Common myeloid progenitor, CD34-positive (primary cell): ENCODE measurements at regions not wholly inside any gene's neighbourhood (a gene's known extent, or its start where the extent isn't known, plus 50 kb on each side); places are given as distances from the start of the nearest gene placed in this dataset.

ENCODE experiments used
- CTCF ChIA-PET: fragments of 350-600 bp; sonication (Branson Sonifier 250); formaldehyde crosslinking; loops from one replicate; lab custom pipeline; 2021; ENCODE audit warnings: antibody characterized with exemption; lab: Charles Lee
- POLR2A ChIA-PET: fragments of 350-600 bp; sonication (Branson Sonifier 250); formaldehyde crosslinking; loops from one replicate; lab custom pipeline; 2021; ENCODE audit warnings: antibody characterized with exemption; lab: Charles Lee
- DNase-seq, 3 donors: peaks; one replicate each; pipeline versions ENCODE4 v3.0.0 to v3.0.0-alpha.2; 2013
- H3K27ac ChIP-seq, 2 experiments: 1 replicate in 1 of 2; 2 replicates in 1 of 2; pipeline ENCODE4 v1.7.0; 2013; ENCODE audit warnings: inconsistent platforms in 2 of 2, low read length in 2 of 2, mild to moderate bottlenecking in 2 of 2, low read depth in 1 of 2, moderate library complexity in 1 of 2; ENCODE audit not compliant: severe bottlenecking in 2 of 2, insufficient read depth in 1 of 2, poor library complexity in 1 of 2
- H3K27me3 ChIP-seq, 5 experiments: replicated peaks in 2 of 5; 1 replicate in 3 of 5; 2 replicates in 2 of 5; pipeline versions ENCODE4 v1.6.1 to v1.7.0; 2013; ENCODE audit warnings: low read length in 4 of 5, mild to moderate bottlenecking in 2 of 5, moderate library complexity in 2 of 5, inconsistent platforms in 1 of 5; ENCODE audit not compliant: insufficient read depth in 5 of 5, control insufficient read depth in 4 of 5
- H3K36me3 ChIP-seq, 4 experiments: 1 replicate in 2 of 4; 2 replicates in 2 of 4; pipeline versions ENCODE4 v1.6.1 to v1.7.0; 2013; ENCODE audit warnings: low read length in 3 of 4, control low read depth in 1 of 4, mild to moderate bottlenecking in 1 of 4; ENCODE audit not compliant: control insufficient read depth in 4 of 4, insufficient read depth in 4 of 4
- H3K4me1 ChIP-seq, 4 experiments: 1 replicate in 3 of 4; 2 replicates in 1 of 4; pipeline versions ENCODE4 v1.6.1 to v1.7.1; 2013; ENCODE audit warnings: low read length in 3 of 4, mild to moderate bottlenecking in 3 of 4, control low read depth in 1 of 4, inconsistent platforms in 1 of 4, moderate library complexity in 1 of 4; ENCODE audit not compliant: control insufficient read depth in 4 of 4, insufficient read depth in 4 of 4; ENCODE audit errors: control extremely low read depth in 1 of 4
- H3K4me3 ChIP-seq, 7 experiments: 1 replicate in 4 of 7; 2 replicates in 3 of 7; pipeline versions ENCODE4 v1.5.1 to v1.7.0; 2013; ENCODE audit warnings: mild to moderate bottlenecking in 7 of 7, low read length in 6 of 7, moderate library complexity in 6 of 7, inconsistent platforms in 2 of 7, low read depth in 2 of 7, control low read depth in 1 of 7; ENCODE audit not compliant: insufficient read depth in 4 of 7, control insufficient read depth in 1 of 7; ENCODE audit errors: extremely low read depth in 1 of 7
- H3K9me3 ChIP-seq, 5 experiments: 1 replicate in 4 of 5; 2 replicates in 1 of 5; pipeline versions ENCODE4 v1.6.1 to v1.7.1; 2013; ENCODE audit warnings: low read length in 4 of 5, mild to moderate bottlenecking in 2 of 5, inconsistent platforms in 1 of 5, low read depth in 1 of 5, moderate library complexity in 1 of 5; ENCODE audit not compliant: control insufficient read depth in 4 of 5, insufficient read depth in 2 of 5; ENCODE audit errors: control extremely low read depth in 1 of 5
- WGBS: methylation state at CpG from one replicate; pipeline ENCODE4 v1.1.5; 2013; ENCODE audit not compliant: insufficient coverage; 5-methylcytosine and 5-hydroxymethylcytosine counted together

DNA sequence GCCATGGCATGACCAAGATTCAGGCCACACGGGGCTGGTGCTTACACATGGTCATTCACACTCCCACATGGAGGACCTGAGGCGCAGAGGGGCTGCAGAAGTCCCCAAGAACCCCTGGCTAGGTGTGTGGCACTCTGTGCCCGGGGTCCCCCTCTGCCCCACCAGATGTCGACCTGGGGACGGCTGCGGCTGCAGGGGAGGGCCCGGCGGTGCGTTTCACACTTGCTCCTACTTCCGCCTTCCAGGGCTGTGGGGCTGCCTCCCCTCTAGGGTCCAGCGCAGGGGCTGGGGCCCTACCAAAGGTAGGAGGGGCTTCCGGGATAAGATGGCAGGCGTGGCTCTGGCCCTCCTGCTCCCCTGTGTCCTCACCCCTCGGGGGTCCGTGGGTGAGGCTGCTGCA lies 81.1 kb upstream of the SLCO4A1 start:
- WGBS: 47% methylated on average over 12 of the region's 15 CpGs
- CTCF ChIA-PET: interaction anchor here (1.3 kb wide), 1 partner anchor 10 kb away, joined by 3 read pairs; no protein-coding TSS in a partner anchor
- Histone ChIP-seq H3K27me3 (no peaks in the 10 kb centered on the region), H3K36me3 (no peaks in the 10 kb centered on the region), H3K27ac (no peak overlapping the region), H3K4me3 (peak overlapping the region in 3 of 7 experiments; percentile 19 to 57 (median 24)), H3K4me1 (peaks cover 7 to 49% (median 35%) of the 10 kb centered on the region in 4 experiments), H3K9me3 (no peaks in the 10 kb centered on the region)
- POLR2A ChIA-PET: no interaction called here
- DNase-seq: peak in 1 of 3 donors; percentile 39

DNA sequence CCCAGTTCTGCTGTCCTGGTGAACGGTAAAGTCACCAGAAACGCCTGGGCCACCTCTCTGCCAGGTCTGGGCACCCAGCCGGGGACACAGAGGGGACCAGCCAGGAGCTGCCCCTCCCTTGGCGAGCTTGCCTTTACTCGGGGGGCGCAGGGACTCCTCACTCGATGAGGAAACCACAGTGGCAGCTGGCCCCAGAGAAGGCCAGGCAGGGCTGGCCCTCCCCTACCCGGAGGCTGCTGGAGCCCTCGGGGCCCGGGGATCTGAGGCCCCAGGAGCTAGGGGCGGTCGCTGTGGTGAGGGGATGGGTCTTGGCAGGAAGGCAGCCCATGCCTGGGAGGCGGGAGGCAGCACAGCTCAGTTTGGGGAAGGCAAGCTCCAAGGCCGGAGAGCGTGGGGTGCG lies 80.4 kb upstream of the SLCO4A1 start:
- no peaks in the 10 kb centered on the region for H3K9me3 ChIP-seq
- WGBS: 38% methylated on average over 9 of the region's 16 CpGs
- peaks cover 7 to 49% (median 35%) of the 10 kb centered on the region in 4 experiments for H3K4me1 ChIP-seq
- no peaks in the 10 kb centered on the region for H3K27me3 ChIP-seq
- POLR2A ChIA-PET: no interaction called here
- no peaks in the 10 kb centered on the region for H3K36me3 ChIP-seq
- peak in 1 of 3 donors; percentile 37 for DNase-seq
- CTCF ChIA-PET: interaction anchor here (1.7 kb wide), 1 partner anchor 22 kb away, joined by 4 read pairs; no protein-coding TSS in a partner anchor
- no peak overlapping the region for H3K27ac ChIP-seq
- H3K4me3 ChIP-seq: peak overlapping the region in 4 of 7 experiments; percentile 13 to 57 (median 22)

DNA sequence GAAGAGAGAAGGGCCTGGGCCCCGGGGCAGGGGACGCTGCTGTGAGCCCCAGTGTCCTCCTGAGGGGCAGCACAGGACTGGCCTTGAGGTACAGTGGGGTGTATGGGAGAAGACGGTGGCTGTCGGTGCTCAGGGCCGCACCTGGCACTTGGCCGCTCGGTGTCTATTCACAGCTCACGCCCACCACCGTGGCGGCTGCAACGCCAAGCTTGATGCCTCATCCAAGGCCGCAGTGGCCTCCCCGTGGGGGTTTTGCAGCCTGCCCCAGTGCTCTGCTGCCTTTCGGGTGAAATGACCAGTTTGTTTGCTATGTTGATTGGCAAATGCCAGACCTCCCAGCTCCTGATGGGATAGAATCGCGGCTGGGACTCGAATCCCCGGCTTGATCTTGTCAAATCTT lies 79.5 kb upstream of the SLCO4A1 start:
- H3K4me3 ChIP-seq: peak overlapping the region in 1 of 7 experiments; percentile 57
- no peaks in the 10 kb centered on the region for H3K36me3 ChIP-seq
- WGBS: 96% methylated on average over 16 of the region's 18 CpGs
- no peaks in the 10 kb centered on the region for H3K27me3 ChIP-seq
- CTCF ChIA-PET: interaction anchor here (1.7 kb wide), 1 partner anchor 21 kb away, joined by 4 read pairs; no protein-coding TSS in a partner anchor
- no peak overlapping the region for H3K27ac ChIP-seq
- POLR2A ChIA-PET: no interaction called here
- no peaks in the 10 kb centered on the region for H3K9me3 ChIP-seq
- DNase-seq: no peak
- peaks cover 7 to 48% (median 35%) of the 10 kb centered on the region in 4 experiments for H3K4me1 ChIP-seq

DNA sequence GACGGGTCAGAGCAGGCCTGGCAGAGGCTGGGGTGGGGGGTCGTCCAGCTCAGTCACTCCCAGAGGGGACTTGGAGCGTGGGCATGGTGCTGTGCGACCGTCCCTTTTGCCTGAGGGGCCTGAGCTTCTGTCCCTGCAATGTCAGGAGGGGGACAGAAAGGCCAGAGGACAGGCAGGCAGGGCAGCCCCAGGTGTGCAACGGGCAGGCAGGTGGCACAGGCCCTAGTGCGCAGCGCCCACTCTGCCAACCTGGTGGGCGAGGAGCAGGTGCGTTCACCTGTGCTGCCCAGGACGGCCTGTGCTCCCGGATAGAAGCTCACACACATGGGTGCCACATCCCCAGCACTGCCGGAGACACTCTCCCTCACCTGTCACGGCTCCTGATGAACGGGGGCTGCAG lies 78.7 kb upstream of the SLCO4A1 start:
- WGBS: 97% methylated on average over 7 of the region's 15 CpGs
- H3K4me3 ChIP-seq: no peak overlapping the region
- no peak overlapping the region for H3K27ac ChIP-seq
- no peaks in the 10 kb centered on the region for H3K27me3 ChIP-seq
- ChIA-PET POLR2A (no interaction called here), CTCF (interaction anchor here (1.7 kb wide), 1 partner anchor 21 kb away, joined by 4 read pairs; no protein-coding TSS in a partner anchor)
- H3K36me3 ChIP-seq: no peaks in the 10 kb centered on the region
- peaks cover 7 to 44% (median 35%) of the 10 kb centered on the region in 4 experiments for H3K4me1 ChIP-seq
- DNase-seq: no peak
- H3K9me3 ChIP-seq: no peaks in the 10 kb centered on the region

DNA sequence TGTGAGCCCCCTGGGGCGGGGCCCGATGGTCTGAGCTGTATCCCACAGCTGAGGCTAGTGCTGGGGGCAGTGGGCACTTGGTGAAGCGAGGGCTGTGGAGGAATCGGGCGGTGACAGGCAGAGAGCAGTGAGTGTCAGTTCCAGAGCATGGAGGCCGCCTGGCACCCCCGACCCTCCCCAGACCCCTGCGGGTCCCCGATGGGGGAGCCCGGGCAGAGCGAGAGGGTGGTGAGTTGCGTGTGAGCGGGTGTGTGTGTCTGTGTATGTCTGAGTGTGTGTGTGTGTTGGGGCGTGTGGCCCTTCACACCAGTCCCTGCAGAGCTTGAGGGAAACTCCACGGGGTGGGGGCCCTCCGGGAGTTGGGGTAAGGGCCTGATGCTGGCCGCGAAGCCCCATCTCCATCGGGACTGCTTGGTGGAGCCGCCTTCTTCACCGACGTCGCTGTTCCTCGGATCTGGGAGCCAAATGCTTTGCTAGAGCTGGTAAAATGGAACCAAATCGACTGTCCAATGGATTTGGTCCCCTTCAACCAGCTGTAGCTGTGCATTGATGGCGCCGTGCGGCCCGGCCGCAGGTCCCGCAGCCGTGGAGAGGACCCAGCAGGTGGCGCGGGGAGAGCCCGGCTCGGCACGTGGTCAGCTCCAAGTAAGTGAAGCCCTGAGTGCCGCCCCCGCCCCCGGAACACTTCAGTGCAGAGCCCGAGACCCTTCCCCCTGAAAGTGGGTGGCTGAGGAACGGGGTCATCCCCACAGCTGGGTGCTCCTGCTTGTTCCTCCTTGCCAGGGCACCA lies 77.7 kb upstream of the SLCO4A1 start:
- ChIA-PET POLR2A (no interaction called here), CTCF (interaction anchor here (0.9 to 1.3 kb wide), 2 partner anchors 9 to 65 kb away, joined by 3 to 4 read pairs; no protein-coding TSS in a partner anchor)
- H3K27ac ChIP-seq: no peak overlapping the region
- no peak for DNase-seq
- H3K4me3 ChIP-seq: no peak overlapping the region
- H3K36me3 ChIP-seq: no peaks in the 10 kb centered on the region
- no peaks in the 10 kb centered on the region for H3K27me3 ChIP-seq
- H3K9me3 ChIP-seq: no peaks in the 10 kb centered on the region
- H3K4me1 ChIP-seq: peaks cover 7 to 46% (median 35%) of the 10 kb centered on the region in 4 experiments
- WGBS: 97% methylated on average over 31 of the region's 42 CpGs

DNA sequence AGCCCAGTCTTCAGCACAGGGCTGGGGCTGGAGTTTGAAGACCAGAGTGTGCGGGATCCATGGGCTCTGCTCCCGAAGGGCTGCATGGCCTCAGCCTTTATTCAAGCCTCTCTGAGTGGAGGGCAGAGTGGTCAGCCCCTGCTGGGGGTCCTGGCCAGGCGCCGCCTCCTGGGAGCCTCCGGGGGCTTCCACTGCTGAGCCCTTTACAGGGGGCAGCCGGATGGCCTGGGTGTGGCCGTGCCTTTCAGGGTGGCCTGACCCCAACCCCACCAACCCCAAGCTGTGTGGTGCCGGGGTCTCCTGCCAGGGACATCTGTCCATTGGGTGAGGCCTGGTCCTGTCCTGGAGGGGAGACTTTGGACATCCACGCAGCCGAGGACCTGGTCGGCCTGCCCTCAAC lies 76.0 kb upstream of the SLCO4A1 start:
- ChIA-PET CTCF (no interaction called here), POLR2A (no interaction called here)
- Histone ChIP-seq H3K36me3 (no peaks in the 10 kb centered on the region), H3K9me3 (no peaks in the 10 kb centered on the region), H3K4me1 (peaks cover 2 to 41% (median 23%) of the 10 kb centered on the region in 4 experiments), H3K4me3 (no peak overlapping the region), H3K27me3 (no peaks in the 10 kb centered on the region), H3K27ac (no peak overlapping the region)
- no peak for DNase-seq
- 94% methylated on average over 8 of the region's 11 CpGs for WGBS

DNA sequence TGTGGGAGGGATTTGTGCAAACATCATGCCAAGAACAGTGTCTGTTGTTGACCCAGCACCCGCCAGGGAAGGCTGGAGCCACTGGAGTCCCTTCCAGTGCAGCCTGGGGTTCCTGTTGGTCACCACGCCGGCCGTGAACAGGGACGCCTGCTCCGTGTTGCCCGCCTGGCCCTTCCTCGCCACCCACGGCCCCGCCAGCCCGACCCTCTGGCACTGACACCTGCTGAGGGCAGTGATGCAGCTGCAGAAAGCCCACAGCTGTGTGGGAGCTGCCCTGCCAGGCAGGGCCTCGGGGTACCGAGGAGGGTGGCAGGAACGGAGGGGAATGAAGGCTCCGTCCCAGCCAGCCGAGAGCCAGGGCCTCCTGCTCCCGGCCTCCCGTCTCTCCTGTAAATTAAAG lies 75.5 kb upstream of the SLCO4A1 start:
- CTCF ChIA-PET: no interaction called here
- no peak for DNase-seq
- H3K27me3 ChIP-seq: no peaks in the 10 kb centered on the region
- H3K4me3 ChIP-seq: no peak overlapping the region
- WGBS: 95% methylated on average over 18 of the region's 18 CpGs
- H3K4me1 ChIP-seq: peaks cover 0 to 36% (median 18%) of the 10 kb centered on the region in 4 experiments
- POLR2A ChIA-PET: no interaction called here
- H3K27ac ChIP-seq: no peak overlapping the region
- no peaks in the 10 kb centered on the region for H3K9me3 ChIP-seq
- no peaks in the 10 kb centered on the region for H3K36me3 ChIP-seq
